Activated naive CD4-positive, alpha-beta T cell treated with anti-CD3 and anti-CD28 coated beads for 36 hours (primary cell): ENCODE measurements at regions not wholly inside any gene's neighbourhood (a gene's known extent, or its start where the extent isn't known, plus 50 kb on each side); places are given as distances from the start of the nearest gene placed in this dataset.

ENCODE experiments used
- CTCF ChIA-PET: fragments of 350-600 bp; sonication (Branson Sonifier 250); formaldehyde crosslinking; loops from one replicate; lab custom pipeline; 2021; ENCODE audit warnings: antibody characterized with exemption; lab: Charles Lee
- DNase-seq: peaks from one replicate; pipeline ENCODE4 v3.0.0-alpha.2; 2020
- H3K27ac Mint-ChIP-seq: one replicate; pipeline ENCODE4 v1.8.0; 2021; ENCODE audit warnings: mild to moderate bottlenecking, mixed read lengths
- H3K27me3 Mint-ChIP-seq: one replicate; pipeline ENCODE4 v1.8.0; 2021; ENCODE audit warnings: low read depth, mixed read lengths
- H3K36me3 Mint-ChIP-seq: one replicate; pipeline ENCODE4 v1.8.0; 2021; ENCODE audit warnings: low read depth, mixed read lengths
- H3K4me1 Mint-ChIP-seq: one replicate; pipeline ENCODE4 v1.8.0; 2021; ENCODE audit warnings: low read depth, mixed read lengths
- H3K4me3 Mint-ChIP-seq: one replicate; pipeline ENCODE4 v1.8.0; 2021; ENCODE audit warnings: mild to moderate bottlenecking, moderate library complexity, mixed read lengths
- H3K9me3 Mint-ChIP-seq: one replicate; pipeline ENCODE4 v1.8.0; 2021; ENCODE audit warnings: mixed read lengths
- intact Hi-C: fragments of 100-400 bp; cut with micrococcal nuclease; formaldehyde crosslinking; loops from one replicate; pipeline ENCODE4 v1.15.1; 2023

DNA sequence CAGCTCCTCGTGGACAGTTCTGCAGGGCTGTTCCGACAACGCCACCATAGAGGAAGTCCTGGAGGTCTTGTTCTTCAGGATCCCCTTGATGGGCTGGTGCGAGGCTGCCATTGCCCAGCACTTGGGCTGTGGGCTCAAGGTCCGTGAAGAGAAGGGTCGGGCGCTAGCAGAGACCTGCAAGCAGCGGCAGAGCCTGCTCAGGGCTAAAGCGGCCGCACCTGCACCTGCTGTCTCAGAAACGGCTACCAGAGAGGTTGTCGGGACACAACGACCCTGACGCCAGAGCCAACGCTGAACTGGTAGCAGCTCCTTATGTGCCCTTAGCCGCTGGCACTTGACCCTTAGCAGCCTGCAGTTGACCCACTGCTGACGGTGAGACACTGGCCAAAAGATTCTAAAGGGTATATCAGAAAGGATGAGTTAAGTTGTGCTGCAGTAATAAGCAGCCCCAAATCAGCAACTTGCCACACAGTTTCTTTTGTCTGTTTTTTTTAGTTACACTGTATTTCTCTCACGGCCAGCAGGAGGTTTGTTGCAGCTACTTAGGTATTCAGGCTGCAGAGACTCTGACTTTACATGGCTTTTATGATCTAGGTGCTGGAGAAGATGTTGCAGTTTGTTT, 55.5 kb upstream of the ST6GAL2 start:
- H3K36me3 Mint-ChIP-seq, result no peaks in the 10 kb centered on the region
- no peak overlapping the region for H3K27ac Mint-ChIP-seq
- H3K4me1 Mint-ChIP-seq, result no peaks in the 10 kb centered on the region
- DNase-seq, result no peak
- no peaks in the 10 kb centered on the region for H3K9me3 Mint-ChIP-seq
- H3K27me3 Mint-ChIP-seq, result no peaks in the 10 kb centered on the region
- intact Hi-C loops, result no loop called here
- CTCF ChIA-PET, result no interaction called here
- H3K4me3 Mint-ChIP-seq, result no peak overlapping the region

DNA sequence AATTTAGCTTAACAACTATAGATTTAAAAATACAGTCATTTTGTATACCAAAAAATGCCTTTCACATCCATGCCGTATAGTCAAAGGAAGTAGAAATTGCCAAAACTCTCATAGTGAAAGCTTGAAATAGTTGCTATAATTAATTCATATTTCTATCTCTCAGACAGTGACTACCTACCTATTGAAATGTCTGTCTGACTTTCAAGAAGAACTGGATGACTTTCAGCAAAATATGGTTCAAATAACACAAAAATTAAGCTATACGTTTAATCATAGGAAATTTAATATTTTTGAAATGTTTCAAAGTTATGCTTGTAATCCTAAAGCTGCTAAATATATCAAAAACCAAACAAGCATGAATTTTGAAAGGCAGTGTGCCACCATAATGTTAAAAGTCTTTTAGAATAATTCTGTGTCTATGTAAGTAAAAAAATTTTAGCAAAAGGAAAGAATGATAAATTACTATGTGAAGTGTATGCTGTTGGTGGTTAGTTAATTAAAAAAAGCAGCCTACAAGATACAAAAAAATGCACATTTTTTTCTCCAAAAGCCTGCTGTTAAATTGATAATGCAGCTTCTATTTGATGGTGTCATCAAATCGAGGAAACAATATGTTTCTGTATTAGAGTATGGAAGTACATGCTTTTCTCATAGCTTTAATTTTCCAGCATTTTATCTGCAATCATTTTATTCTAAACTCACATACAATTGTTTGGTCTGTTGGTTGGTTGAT, 57.7 kb upstream of the ST6GAL2 start:
- Mint-ChIP-seq H3K9me3 (no peaks in the 10 kb centered on the region), H3K36me3 (no peaks in the 10 kb centered on the region), H3K4me3 (no peak overlapping the region), H3K27ac (no peak overlapping the region), H3K4me1 (no peaks in the 10 kb centered on the region), H3K27me3 (no peaks in the 10 kb centered on the region)
- no peak for DNase-seq
- CTCF ChIA-PET, result no interaction called here
- intact Hi-C loops, result no loop called here

DNA sequence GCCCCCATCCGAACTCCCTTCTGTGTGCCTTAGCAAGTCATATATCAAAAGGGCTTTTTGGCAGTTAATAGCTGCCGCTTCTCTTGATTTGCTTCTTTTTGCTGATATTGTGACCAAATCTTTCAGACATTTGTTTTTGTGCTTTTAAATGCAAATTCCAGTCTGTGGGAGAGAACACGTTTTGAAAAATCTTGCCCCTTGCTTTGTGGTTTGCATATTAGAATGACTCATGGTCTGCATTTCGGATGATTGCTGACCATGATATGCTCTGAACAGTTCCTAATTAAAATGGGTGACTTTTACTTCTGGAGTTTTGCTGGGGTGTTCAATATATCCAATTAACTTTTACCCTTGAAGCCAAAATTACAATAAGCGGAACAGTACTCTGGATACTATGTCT, 58.2 kb upstream of the ST6GAL2 start:
- Mint-ChIP-seq H3K27me3 (no peaks in the 10 kb centered on the region), H3K4me3 (no peak overlapping the region), H3K4me1 (no peaks in the 10 kb centered on the region), H3K36me3 (no peaks in the 10 kb centered on the region), H3K9me3 (no peaks in the 10 kb centered on the region), H3K27ac (no peak overlapping the region)
- DNase-seq, result no peak
- intact Hi-C loops, result no loop called here
- CTCF ChIA-PET, result no interaction called here

DNA sequence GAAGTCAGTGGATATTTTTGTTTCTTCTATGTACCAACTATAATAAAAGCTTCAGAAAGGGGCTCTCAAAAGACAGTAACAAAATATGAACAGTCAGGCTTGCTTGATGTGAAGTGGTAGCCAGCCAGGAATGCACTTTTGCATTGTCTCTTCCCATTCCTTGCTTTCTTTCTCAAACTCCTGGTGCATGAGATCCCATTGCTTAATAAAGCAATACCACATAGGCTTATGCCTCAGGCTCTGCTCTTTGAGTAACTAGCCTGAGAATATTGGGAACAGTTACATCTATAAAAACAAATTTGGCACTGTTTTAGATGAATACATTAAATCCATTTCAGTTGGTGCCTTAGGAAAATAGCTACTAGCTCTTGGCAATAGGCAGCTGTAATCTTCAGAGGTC, 62.6 kb upstream of the ST6GAL2 start:
- no peak overlapping the region for H3K27ac Mint-ChIP-seq
- H3K36me3 Mint-ChIP-seq, result no peaks in the 10 kb centered on the region
- H3K4me1 Mint-ChIP-seq, result no peaks in the 10 kb centered on the region
- CTCF ChIA-PET, result no interaction called here
- H3K4me3 Mint-ChIP-seq, result no peak overlapping the region
- peaks cover 1% of the 10 kb centered on the region for H3K9me3 Mint-ChIP-seq
- DNase-seq, result no peak
- no peaks in the 10 kb centered on the region for H3K27me3 Mint-ChIP-seq
- intact Hi-C loops, result no loop called here

DNA sequence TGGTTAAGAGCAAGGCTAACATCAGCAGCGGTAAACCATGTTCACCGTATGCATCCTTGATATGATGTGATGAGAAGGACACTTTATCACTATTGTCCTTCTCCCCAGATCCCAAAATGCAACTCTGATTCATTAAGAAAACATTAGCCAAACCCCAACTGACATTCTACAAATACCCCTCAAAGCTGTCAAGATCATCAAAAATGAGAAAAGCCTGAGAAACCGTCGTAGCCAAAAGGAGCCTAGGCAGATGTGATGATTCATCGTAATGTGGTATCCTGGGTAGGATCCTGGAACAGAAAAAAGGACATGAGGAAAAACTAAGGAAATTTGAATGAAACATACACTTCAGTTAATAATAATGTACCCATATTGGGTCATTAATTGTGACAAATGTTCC, 67.3 kb upstream of the ST6GAL2 start:
- intact Hi-C loops, result no loop called here
- DNase-seq, result no peak
- no peaks in the 10 kb centered on the region for H3K4me1 Mint-ChIP-seq
- H3K9me3 Mint-ChIP-seq, result peaks cover 1% of the 10 kb centered on the region
- CTCF ChIA-PET, result no interaction called here
- no peaks in the 10 kb centered on the region for H3K36me3 Mint-ChIP-seq
- no peaks in the 10 kb centered on the region for H3K27me3 Mint-ChIP-seq
- H3K27ac Mint-ChIP-seq, result no peak overlapping the region
- H3K4me3 Mint-ChIP-seq, result no peak overlapping the region

DNA sequence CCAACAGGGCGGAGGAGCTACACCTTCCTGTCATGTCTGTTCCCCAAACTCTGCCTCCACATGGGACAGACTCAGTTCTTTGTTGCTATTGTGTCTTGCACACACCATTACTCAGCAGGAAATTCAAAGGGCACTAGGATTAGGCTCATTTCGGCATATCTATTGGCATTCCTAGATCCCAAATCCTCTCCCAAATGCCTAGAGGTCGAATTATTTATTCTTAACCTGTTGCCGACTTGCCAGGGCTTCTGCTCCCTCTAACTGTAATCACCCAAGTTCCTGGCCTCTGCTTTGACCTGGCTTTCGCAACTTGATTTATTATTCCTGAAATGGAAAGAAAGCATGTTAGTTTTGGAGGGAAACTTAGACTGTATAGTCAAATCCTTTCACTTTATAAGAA, 67.8 kb upstream of the ST6GAL2 start:
- Mint-ChIP-seq H3K36me3 (no peaks in the 10 kb centered on the region), H3K27ac (no peak overlapping the region), H3K4me3 (no peak overlapping the region), H3K4me1 (no peaks in the 10 kb centered on the region), H3K27me3 (no peaks in the 10 kb centered on the region), H3K9me3 (peaks cover 1% of the 10 kb centered on the region)
- no peak for DNase-seq
- CTCF ChIA-PET, result no interaction called here
- intact Hi-C loops, result no loop called here

DNA sequence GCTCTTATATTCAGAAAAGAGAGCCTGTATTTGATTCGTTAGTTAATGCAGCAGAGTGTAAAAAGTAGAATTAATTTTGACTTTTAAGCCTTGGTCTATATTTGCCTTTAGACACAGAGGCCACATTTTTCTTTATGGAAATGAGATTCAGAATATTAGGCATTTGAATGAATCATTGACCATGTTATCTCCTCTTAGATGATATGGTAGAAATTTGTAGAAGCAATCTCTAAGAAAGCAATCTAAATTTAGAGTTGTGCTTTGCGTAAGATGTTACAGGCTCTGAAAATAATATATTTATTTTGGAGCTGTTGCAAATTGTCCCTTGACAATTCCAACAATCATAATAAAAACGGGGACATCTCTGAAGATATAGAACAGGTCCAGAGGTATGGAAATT, 68.3 kb upstream of the ST6GAL2 start:
- intact Hi-C loops, result no loop called here

DNA sequence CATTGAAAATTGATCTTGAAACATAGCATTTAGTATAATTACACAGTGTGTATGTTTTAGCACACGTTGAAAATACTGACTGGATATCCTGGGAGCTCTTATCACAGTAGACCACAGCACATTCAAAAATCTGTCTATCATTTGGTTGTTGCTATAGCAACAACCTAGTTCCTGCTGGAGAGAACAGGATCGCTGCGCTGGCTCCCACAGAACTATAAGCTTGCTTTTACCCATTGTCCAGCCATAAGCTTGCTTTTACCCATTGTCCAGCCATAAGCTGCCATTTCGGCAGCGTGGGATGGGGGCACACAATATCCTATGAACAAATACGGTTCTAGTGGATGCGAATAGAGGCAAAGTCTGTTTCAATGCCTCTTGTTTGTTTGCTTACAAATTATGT, 70.4 kb upstream of the ST6GAL2 start:
- Mint-ChIP-seq H3K27me3 (no peaks in the 10 kb centered on the region), H3K4me1 (no peaks in the 10 kb centered on the region), H3K9me3 (peaks cover 1% of the 10 kb centered on the region), H3K4me3 (no peak overlapping the region), H3K27ac (no peak overlapping the region), H3K36me3 (no peaks in the 10 kb centered on the region)
- intact Hi-C loops, result no loop called here
- DNase-seq, result no peak
- CTCF ChIA-PET, result interaction anchor here (0.7 kb wide), 1 partner anchor 222 kb away, joined by 3 read pairs; no protein-coding TSS in a partner anchor

More for the DNA sequence above, 68.3 kb upstream of the ST6GAL2 start:
- Mint-ChIP-seq H3K27me3 (no peaks in the 10 kb centered on the region), H3K27ac (no peak overlapping the region), H3K4me1 (no peaks in the 10 kb centered on the region), H3K9me3 (peaks cover 1% of the 10 kb centered on the region), H3K4me3 (no peak overlapping the region), H3K36me3 (no peaks in the 10 kb centered on the region)
- CTCF ChIA-PET, result no interaction called here
- no peak for DNase-seq

DNA sequence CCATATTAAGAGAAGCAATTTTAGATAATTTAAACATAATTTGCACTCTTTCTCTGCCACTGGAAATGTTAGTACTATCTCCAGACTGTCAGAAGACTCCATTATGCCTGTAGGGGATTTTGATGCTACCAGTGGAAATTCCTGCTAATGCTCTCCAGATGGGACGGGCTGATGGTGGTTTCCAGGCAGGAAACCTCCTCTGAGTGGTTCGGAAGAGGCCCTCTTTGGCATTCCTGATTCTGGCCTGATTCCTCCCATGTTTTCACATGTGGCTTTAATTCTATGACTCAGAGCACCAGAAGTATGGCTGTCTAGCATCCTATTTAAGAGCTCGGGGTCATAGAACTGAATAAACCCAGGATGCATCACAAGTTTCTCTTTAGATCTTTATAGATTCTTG, 70.9 kb upstream of the ST6GAL2 start:
- Mint-ChIP-seq H3K27me3 (no peaks in the 10 kb centered on the region), H3K4me1 (no peaks in the 10 kb centered on the region), H3K27ac (no peak overlapping the region), H3K4me3 (no peak overlapping the region), H3K36me3 (no peaks in the 10 kb centered on the region), H3K9me3 (peaks cover 1% of the 10 kb centered on the region)
- intact Hi-C loops, result no loop called here
- DNase-seq, result no peak
- CTCF ChIA-PET, result no interaction called here

DNA sequence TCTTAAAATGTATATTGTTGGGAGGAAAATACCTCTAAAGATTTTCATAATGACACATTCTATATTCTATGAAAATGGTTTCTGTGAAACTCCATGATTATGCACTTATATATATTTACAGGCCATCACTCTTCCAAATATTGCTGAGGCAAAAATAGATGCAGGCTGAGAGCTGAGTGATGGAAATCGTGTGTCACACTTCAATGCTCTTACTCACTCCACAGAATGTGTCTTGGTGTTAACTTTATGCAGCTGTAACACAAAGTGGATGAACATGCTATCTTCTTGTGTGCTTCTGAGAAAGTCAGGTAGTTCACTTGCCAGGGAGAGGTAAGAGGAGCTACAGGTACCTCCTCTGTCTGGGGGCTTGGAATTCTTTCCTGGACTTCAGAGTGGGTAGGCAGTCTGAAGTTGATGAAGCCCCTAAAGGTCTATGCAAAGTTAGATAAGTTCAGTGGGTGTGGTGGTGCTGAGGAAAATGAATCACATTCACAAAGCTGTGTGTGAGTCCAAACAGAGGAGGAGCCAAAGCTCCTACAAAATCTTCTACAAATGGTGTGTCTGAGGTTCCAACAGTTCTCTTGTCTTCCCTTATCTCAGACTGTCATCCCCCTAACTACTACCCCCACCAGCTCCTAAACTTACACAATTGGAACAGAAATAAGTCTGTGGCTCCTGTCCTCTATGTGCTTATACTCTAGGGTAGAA, 74.2 kb upstream of the ST6GAL2 start:
- CTCF ChIA-PET, result no interaction called here

DNA sequence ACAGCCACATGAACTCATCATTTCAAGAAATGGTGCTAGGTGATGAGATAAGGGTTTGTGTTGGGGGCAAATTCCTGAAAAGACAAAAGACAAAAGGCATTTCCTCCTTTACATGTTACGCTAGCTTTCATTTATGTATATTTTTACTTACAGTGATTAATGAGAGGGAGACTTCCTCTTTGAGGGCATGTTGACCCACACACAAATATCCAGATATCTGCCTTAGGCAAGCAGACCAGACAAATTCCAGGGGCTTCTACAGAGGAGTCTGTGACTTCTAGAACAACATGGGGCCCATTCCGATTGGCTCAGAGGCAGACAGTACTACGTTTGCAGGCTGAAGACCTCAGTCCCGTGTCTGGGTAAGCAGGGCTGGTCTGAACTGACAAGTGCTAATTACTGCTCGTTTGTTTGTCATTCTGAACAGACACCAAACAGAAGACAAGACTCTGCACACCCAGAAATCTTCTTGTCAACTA, 74.8 kb upstream of the ST6GAL2 start:
- H3K9me3 Mint-ChIP-seq, result no peaks in the 10 kb centered on the region
- no peaks in the 10 kb centered on the region for H3K4me1 Mint-ChIP-seq
- intact Hi-C loops, result no loop called here
- H3K36me3 Mint-ChIP-seq, result no peaks in the 10 kb centered on the region
- DNase-seq, result no peak
- H3K4me3 Mint-ChIP-seq, result no peak overlapping the region
- CTCF ChIA-PET, result no interaction called here
- no peaks in the 10 kb centered on the region for H3K27me3 Mint-ChIP-seq
- H3K27ac Mint-ChIP-seq, result no peak overlapping the region

More for the DNA sequence above, 74.2 kb upstream of the ST6GAL2 start:
- Mint-ChIP-seq H3K9me3 (no peaks in the 10 kb centered on the region), H3K27ac (no peak overlapping the region), H3K4me3 (no peak overlapping the region), H3K27me3 (no peaks in the 10 kb centered on the region), H3K4me1 (no peaks in the 10 kb centered on the region), H3K36me3 (no peaks in the 10 kb centered on the region)
- no peak for DNase-seq
- intact Hi-C loops, result no loop called here

DNA sequence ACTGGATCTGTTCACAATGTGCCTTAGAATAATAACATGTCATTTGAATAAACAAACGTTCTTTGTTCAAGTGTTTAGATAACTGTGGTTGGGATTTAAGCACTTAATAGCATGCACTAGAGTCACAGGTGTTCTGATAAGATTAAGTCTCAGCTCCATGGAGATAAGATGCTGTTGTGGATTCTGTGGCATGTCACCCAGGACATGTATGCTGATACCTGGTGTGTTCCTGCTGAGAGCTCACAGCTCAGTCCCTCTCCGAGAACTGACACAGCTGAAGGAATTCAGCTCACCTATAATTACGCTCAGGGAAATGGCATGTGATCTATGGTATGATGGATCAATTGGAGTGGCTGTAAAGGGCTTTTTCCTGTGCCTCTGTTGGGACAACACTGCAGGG, 75.4 kb upstream of the ST6GAL2 start:
- Mint-ChIP-seq H3K9me3 (no peaks in the 10 kb centered on the region), H3K4me1 (no peaks in the 10 kb centered on the region), H3K36me3 (no peaks in the 10 kb centered on the region), H3K4me3 (no peak overlapping the region), H3K27ac (no peak overlapping the region), H3K27me3 (no peaks in the 10 kb centered on the region)
- CTCF ChIA-PET, result interaction anchor here (0.7 kb wide), 1 partner anchor 267 kb away, joined by 4 read pairs; no protein-coding TSS in a partner anchor
- intact Hi-C loops, result no loop called here
- DNase-seq, result no peak

DNA sequence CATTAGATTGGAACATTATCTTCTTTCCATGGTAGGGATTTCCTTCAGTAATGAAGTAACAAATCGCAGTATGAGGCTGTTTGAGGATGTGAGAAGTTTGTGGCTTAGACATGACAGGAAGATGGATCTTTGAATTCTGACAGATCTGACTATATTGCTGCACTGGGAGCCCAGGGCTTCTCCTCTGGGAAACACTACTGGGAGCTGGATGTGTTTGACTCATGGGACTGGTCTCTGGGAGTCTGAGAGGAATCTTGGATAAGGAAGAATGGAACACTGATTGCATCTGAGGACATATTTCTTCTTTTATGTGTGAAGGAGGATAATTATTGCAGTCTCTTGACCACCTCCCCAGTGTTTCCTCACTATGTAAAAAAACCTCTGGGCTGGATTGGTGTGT, 77.2 kb upstream of the ST6GAL2 start:
- H3K27ac Mint-ChIP-seq, result no peak overlapping the region
- H3K4me3 Mint-ChIP-seq, result no peak overlapping the region
- H3K36me3 Mint-ChIP-seq, result no peaks in the 10 kb centered on the region
- H3K4me1 Mint-ChIP-seq, result no peaks in the 10 kb centered on the region
- no peak for DNase-seq
- no peaks in the 10 kb centered on the region for H3K27me3 Mint-ChIP-seq
- no peaks in the 10 kb centered on the region for H3K9me3 Mint-ChIP-seq
- CTCF ChIA-PET, result no interaction called here
- intact Hi-C loops, result no loop called here
